ENCODE measurements at regions not wholly inside any gene's neighbourhood (a gene's known extent, or its start where the extent isn't known, plus 50 kb on each side); places are given as distances from the start of the nearest gene placed in this dataset.
A peak's percentile ranks its signal among the peaks of the same experiment; 100 is the strongest.

GRCh38 chr15:35137190-35137574, 52.1 kb upstream of the NANOGP8 start:
- H3K9me3 ChIP-seq: no peaks in the 10 kb centered on the region
- ChIA-PET POLR2A (no interaction called here), CTCF (interaction anchor here (1.5 kb wide), 1 partner anchor 9 kb away, joined by 3 read pairs; no protein-coding TSS in a partner anchor)
- FAIRE-seq (peak; percentile 7), ATAC-seq (no peak), DNase-seq (ENCODE audit: low read depth in 1 of 2, low spot score in 1 of 2) (no peak)
- H3K4me3 ChIP-seq: no peak overlapping the region
- no peak overlapping the region for H3K27ac ChIP-seq
- H3K4me1 ChIP-seq: peaks cover 8% of the 10 kb centered on the region; the same call in 2 of the 3 replicates
- H3K4me2 ChIP-seq: no peak overlapping the region
- TF ChIP-seq MAFK (IDR thresholded peaks at IDR 0.05; ENCODE audit: partially characterized antibody) (peak; percentile 42), RFX5 (IDR thresholded peaks at IDR 0.05) (no peak)

- no peak for ATAC-seq
- Histone ChIP-seq H3K27ac (no peak overlapping the region), H3K4me1 (peaks cover 3% of the 10 kb centered on the region; the same call in 1 of the 3 replicates), H3K9me3 (no peaks in the 10 kb centered on the region), H3K4me2 (no peak overlapping the region), H3K4me3 (no peak overlapping the region)
- WGBS (ENCODE audit: missing lambda C conversion rate): 22% methylated on average over 6 of the region's 6 CpGs
- no peak for DNase-seq (ENCODE audit: low read depth in 1 of 2, low spot score in 1 of 2)
- CTCF ChIA-PET: interaction anchor here (1.5 kb wide), 1 partner anchor 9 kb away, joined by 3 read pairs; no protein-coding TSS in a partner anchor
- POLR2A ChIA-PET: no interaction called here
- no peak for FAIRE-seq
- no peak for TF ChIP-seq KDM5A (IDR thresholded peaks at IDR 0.05)
- no peak for TF ChIP-seq SREBF2 (IDR thresholded peaks at IDR 0.05)
- TF ChIP-seq MAZ (IDR thresholded peaks at IDR 0.05; ENCODE audit: borderline replicate concordance, low read depth, low read length): no peak
- no peak for TF ChIP-seq HOXA7 (CRISPR knock-in tag; IDR thresholded peaks at IDR 0.05)
- TF ChIP-seq CBX8 (IDR thresholded peaks at IDR 0.05): no peak
- no peak for TF ChIP-seq HDAC2 (IDR thresholded peaks at IDR 0.05)
- TF ChIP-seq POLR2AphosphoS2 (conservative IDR thresholded peaks at IDR 0.05; ENCODE audit: low read length): no peak
- TF ChIP-seq BHLHE40 (IDR thresholded peaks at IDR 0.05; ENCODE audit: low read depth, low read length): no peak
- TF ChIP-seq ZC3H11A (IDR thresholded peaks at IDR 0.05): no peak
- TF ChIP-seq FOSL2 (IDR thresholded peaks at IDR 0.05): no peak
- TF ChIP-seq FOSL2 (CRISPR knock-in tag; IDR thresholded peaks at IDR 0.05): no peak
- TF ChIP-seq PHF8 (IDR thresholded peaks at IDR 0.05; ENCODE audit: borderline replicate concordance, low read depth): no peak
- TF ChIP-seq HEYL (CRISPR knock-in tag; IDR thresholded peaks at IDR 0.05): no peak
- no peak for TF ChIP-seq MAFK (IDR thresholded peaks at IDR 0.05; ENCODE audit: partially characterized antibody)
- TF ChIP-seq ZNF302 (CRISPR knock-in tag; IDR thresholded peaks at IDR 0.05): no peak
- no peak for TF ChIP-seq USF2 (IDR thresholded peaks at IDR 0.05)
- TF ChIP-seq EP300 (IDR thresholded peaks at IDR 0.05): no peak
These were observed 51.5 kb upstream of the NANOGP8 start for GRCh38 chr15:35136321-35137189.
